ENCODE measurements at regions not wholly inside any gene's neighbourhood (a gene's known extent, or its start where the extent isn't known, plus 50 kb on each side); places are given as distances from the start of the nearest gene placed in this dataset.

DNA sequence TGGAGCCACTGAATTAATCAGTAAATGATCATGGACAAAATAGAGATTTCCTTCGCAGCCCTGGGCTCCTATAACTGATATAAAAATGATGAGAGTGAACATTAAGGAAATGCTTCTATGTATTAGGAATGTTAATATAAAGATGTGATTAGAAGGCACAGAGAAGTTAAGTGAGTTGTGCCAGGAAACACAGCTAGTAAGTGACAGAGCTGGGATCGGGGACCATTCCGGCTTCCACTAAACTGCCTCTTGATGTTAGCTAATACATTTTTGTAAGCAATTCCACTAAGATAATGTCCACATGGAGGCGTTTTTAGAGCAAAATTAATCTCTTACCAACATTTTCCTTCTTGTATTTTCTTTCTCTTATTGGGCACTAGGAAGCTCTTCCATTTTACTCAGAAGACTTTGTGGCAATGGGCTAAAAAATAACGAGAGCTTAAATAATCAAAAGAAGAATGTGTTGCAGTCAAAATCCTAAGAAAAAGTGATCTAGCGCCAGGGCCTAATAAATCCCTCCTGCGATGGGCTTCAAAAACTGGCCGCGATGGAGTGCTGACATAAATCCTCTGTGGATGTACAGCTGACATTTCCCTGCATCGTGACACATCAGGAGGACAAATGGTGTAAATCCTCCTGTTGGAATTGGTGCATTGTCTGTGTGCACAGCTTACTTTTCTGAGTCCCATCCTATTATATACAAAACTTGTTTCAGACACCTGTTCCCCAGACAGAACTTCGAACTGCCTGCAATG lies 326.1 kb upstream of the MAF start:
- BruUV-seq (replicated peaks), result no TSS peak
- Histone ChIP-seq H3K27me3 (ENCODE audit: insufficient read depth, low read depth) (peaks cover 10% of the 10 kb centered on the region; the same call in 1 of the 2 replicates), H3K4me3 (no peak overlapping the region), H3F3A (ENCODE audit: insufficient read depth, low read depth) (no peaks in the 10 kb centered on the region), H4K20me1 (ENCODE audit: insufficient read depth) (no peaks in the 10 kb centered on the region), H3K9me2 (ENCODE audit: insufficient read depth) (no peaks in the 10 kb centered on the region), H3K79me2 (ENCODE audit: low read depth) (no peaks in the 10 kb centered on the region), H3K4me1 (replicated peaks; ENCODE audit: insufficient read depth) (no peaks in the 10 kb centered on the region), H3K36me3 (ENCODE audit: low read depth) (no peaks in the 10 kb centered on the region), H3K4me2 (no peak overlapping the region), H3K27ac (no peak overlapping the region), H2AFZ (no peak overlapping the region), H3K9me3 (ENCODE audit: insufficient read depth, low read depth) (no peaks in the 10 kb centered on the region)
- no peak for TF ChIP-seq EZH2 (IDR thresholded peaks at IDR 0.05; ENCODE audit: low read depth)
- TF ChIP-seq, protein P1, sequence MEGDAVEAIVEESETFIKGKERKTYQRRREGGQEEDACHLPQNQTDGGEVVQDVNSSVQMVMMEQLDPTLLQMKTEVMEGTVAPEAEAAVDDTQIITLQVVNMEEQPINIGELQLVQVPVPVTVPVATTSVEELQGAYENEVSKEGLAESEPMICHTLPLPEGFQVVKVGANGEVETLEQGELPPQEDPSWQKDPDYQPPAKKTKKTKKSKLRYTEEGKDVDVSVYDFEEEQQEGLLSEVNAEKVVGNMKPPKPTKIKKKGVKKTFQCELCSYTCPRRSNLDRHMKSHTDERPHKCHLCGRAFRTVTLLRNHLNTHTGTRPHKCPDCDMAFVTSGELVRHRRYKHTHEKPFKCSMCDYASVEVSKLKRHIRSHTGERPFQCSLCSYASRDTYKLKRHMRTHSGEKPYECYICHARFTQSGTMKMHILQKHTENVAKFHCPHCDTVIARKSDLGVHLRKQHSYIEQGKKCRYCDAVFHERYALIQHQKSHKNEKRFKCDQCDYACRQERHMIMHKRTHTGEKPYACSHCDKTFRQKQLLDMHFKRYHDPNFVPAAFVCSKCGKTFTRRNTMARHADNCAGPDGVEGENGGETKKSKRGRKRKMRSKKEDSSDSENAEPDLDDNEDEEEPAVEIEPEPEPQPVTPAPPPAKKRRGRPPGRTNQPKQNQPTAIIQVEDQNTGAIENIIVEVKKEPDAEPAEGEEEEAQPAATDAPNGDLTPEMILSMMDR (conservative IDR thresholded peaks at IDR 0.05), result no peak
- POLR2A ChIA-PET (ENCODE audit: unreplicated experiment), result interaction anchor here (0.6 kb wide), 1 partner anchor 699 kb away, joined by 5 read pairs; no protein-coding TSS in a partner anchor
- DNase-seq, result no peak
- intact Hi-C loops (cut with micrococcal nuclease; ENCODE audit: unreplicated experiment), result no loop called here
- CTCF ChIA-PET, result no interaction called here

DNA sequence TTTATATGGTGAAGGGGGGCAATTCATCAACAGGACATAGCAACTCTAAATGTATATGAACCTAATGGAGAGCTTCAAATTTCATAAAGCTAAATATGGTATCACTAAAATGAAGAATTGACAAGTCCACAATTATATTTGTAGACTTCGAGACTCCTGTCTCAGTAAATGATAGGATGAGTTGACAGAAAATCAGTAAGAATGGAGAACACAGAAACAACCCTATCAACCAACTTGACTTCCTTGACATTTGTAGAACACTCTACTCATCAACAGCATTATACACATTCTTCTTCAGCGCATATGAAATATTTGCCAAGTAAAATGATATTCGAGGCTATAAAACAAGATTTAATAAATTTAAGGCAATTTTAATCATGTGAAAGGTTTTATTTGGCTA lies 322.9 kb upstream of the MAF start:
- no peak for DNase-seq
- Histone ChIP-seq H3K4me2 (no peak overlapping the region), H3K9me3 (ENCODE audit: insufficient read depth, low read depth) (no peaks in the 10 kb centered on the region), H3F3A (ENCODE audit: insufficient read depth, low read depth) (no peaks in the 10 kb centered on the region), H3K9me2 (ENCODE audit: insufficient read depth) (no peaks in the 10 kb centered on the region), H3K27me3 (ENCODE audit: insufficient read depth, low read depth) (peaks cover 3% of the 10 kb centered on the region; the same call in 1 of the 2 replicates), H3K4me1 (replicated peaks; ENCODE audit: insufficient read depth) (no peaks in the 10 kb centered on the region), H4K20me1 (ENCODE audit: insufficient read depth) (no peaks in the 10 kb centered on the region), H3K79me2 (ENCODE audit: low read depth) (no peaks in the 10 kb centered on the region), H3K36me3 (ENCODE audit: low read depth) (no peaks in the 10 kb centered on the region), H3K27ac (no peak overlapping the region), H3K4me3 (no peak overlapping the region), H2AFZ (no peak overlapping the region)
- BruUV-seq (replicated peaks), result no TSS peak
- intact Hi-C loops (cut with micrococcal nuclease; ENCODE audit: unreplicated experiment), result no loop called here
- CTCF ChIA-PET, result no interaction called here
- POLR2A ChIA-PET (ENCODE audit: unreplicated experiment), result no interaction called here
- no peak for TF ChIP-seq EZH2 (IDR thresholded peaks at IDR 0.05; ENCODE audit: low read depth)

DNA sequence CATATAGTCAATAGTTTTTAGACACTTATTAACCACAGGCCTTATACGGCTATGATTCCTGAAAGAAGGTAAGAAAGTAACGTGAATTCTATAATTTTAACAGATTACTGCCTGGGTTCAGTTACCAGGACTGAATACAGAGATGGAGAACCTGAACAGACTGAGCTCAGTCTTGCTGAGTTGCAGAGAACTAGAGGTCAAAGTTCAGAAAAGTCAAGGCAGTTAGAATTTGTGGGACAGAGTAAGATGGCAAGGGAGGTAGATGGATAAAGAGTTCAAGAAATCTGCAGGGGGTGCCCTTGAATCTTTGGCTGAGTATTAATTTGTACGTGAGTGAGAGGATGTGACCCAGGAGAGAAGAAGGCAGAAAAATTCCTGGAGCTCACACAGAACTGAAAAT lies 320.1 kb upstream of the MAF start:
- no peaks in the 10 kb centered on the region for H3K9me3 ChIP-seq (ENCODE audit: insufficient read depth, low read depth)
- intact Hi-C loops (cut with micrococcal nuclease; ENCODE audit: unreplicated experiment), result no loop called here
- H2AFZ ChIP-seq, result no peak overlapping the region
- H3K79me2 ChIP-seq (ENCODE audit: low read depth), result no peaks in the 10 kb centered on the region
- TF ChIP-seq EZH2 (IDR thresholded peaks at IDR 0.05; ENCODE audit: low read depth), result no peak
- TF ChIP-seq, protein P1 (conservative IDR thresholded peaks at IDR 0.05), result no peak
- BruUV-seq (replicated peaks), result no TSS peak
- no peaks in the 10 kb centered on the region for H3K9me2 ChIP-seq (ENCODE audit: insufficient read depth)
- no peaks in the 10 kb centered on the region for H3K36me3 ChIP-seq (ENCODE audit: low read depth)
- no peak overlapping the region for H3K27ac ChIP-seq
- no peak overlapping the region for H3K4me3 ChIP-seq
- H3K4me2 ChIP-seq, result no peak overlapping the region
- no peaks in the 10 kb centered on the region for H3F3A ChIP-seq (ENCODE audit: insufficient read depth, low read depth)
- DNase-seq, result no peak
- H4K20me1 ChIP-seq (ENCODE audit: insufficient read depth), result no peaks in the 10 kb centered on the region
- ChIA-PET CTCF (no interaction called here), POLR2A (ENCODE audit: unreplicated experiment) (no interaction called here)
- H3K4me1 ChIP-seq (replicated peaks; ENCODE audit: insufficient read depth), result no peaks in the 10 kb centered on the region
- H3K27me3 ChIP-seq (ENCODE audit: insufficient read depth, low read depth), result no peaks in the 10 kb centered on the region

DNA sequence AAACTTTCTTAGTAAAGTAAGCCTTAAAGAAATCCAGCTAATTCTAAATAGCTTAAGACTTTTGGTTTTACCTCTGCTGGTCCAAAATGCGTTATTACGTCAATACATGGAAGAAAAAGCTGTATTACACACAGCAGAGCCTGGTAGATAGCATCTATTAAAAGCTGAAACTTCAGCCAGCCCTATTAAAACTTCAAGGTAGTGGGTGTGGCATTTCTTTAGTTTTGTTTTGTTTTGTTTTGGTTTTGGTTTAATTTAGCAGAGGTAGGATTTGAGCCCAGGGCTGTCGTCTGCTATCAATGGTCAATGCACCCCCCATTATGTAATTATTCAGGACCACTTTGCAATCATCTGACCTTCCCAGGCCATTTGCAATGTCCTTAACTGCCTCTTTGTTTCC lies 318.4 kb upstream of the MAF start:
- TF ChIP-seq, protein P1 (conservative IDR thresholded peaks at IDR 0.05), result no peak
- no peak for TF ChIP-seq EZH2 (IDR thresholded peaks at IDR 0.05; ENCODE audit: low read depth)
- H3K4me3 ChIP-seq, result no peak overlapping the region
- H3K4me1 ChIP-seq (replicated peaks; ENCODE audit: insufficient read depth), result no peaks in the 10 kb centered on the region
- H3K36me3 ChIP-seq (ENCODE audit: low read depth), result no peaks in the 10 kb centered on the region
- H3K9me2 ChIP-seq (ENCODE audit: insufficient read depth), result no peaks in the 10 kb centered on the region
- no peak for DNase-seq
- intact Hi-C loops (cut with micrococcal nuclease; ENCODE audit: unreplicated experiment), result no loop called here
- H3K9me3 ChIP-seq (ENCODE audit: insufficient read depth, low read depth), result no peaks in the 10 kb centered on the region
- H3F3A ChIP-seq (ENCODE audit: insufficient read depth, low read depth), result no peaks in the 10 kb centered on the region
- H4K20me1 ChIP-seq (ENCODE audit: insufficient read depth), result no peaks in the 10 kb centered on the region
- H3K27ac ChIP-seq, result no peak overlapping the region
- ChIA-PET POLR2A (ENCODE audit: unreplicated experiment) (no interaction called here), CTCF (no interaction called here)
- no peak overlapping the region for H3K4me2 ChIP-seq
- H3K79me2 ChIP-seq (ENCODE audit: low read depth), result no peaks in the 10 kb centered on the region
- peaks cover 12% of the 10 kb centered on the region; the same call in 1 of the 2 replicates for H3K27me3 ChIP-seq (ENCODE audit: insufficient read depth, low read depth)
- no peak overlapping the region for H2AFZ ChIP-seq
- BruUV-seq (replicated peaks), result no TSS peak

All from PC-9 (cell line).